ENCODE measurements at regions not wholly inside any gene's neighbourhood (a gene's known extent, or its start where the extent isn't known, plus 50 kb on each side); places are given as distances from the start of the nearest gene placed in this dataset.

DNA sequence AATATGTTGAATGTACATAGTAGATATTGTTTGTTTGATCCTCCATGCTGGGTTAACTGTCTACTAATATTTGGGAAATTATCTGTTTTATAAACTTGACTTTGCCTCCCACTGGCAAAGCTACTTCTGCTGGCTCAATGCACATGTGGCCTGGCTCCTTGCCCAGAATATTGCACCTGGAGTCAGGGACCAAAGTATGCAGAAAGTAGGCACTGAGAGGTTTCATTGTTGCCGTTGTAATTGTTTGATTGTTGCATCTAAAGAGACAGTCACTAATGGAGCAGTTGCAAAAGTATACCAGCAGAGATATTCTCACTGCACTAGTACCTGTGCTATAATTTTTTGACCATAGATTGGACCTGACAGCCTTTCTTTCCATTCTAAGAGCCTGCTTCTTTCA is 137.8 kb upstream of the CNTNAP2 start (continued):
- TF ChIP-seq, protein P1, sequence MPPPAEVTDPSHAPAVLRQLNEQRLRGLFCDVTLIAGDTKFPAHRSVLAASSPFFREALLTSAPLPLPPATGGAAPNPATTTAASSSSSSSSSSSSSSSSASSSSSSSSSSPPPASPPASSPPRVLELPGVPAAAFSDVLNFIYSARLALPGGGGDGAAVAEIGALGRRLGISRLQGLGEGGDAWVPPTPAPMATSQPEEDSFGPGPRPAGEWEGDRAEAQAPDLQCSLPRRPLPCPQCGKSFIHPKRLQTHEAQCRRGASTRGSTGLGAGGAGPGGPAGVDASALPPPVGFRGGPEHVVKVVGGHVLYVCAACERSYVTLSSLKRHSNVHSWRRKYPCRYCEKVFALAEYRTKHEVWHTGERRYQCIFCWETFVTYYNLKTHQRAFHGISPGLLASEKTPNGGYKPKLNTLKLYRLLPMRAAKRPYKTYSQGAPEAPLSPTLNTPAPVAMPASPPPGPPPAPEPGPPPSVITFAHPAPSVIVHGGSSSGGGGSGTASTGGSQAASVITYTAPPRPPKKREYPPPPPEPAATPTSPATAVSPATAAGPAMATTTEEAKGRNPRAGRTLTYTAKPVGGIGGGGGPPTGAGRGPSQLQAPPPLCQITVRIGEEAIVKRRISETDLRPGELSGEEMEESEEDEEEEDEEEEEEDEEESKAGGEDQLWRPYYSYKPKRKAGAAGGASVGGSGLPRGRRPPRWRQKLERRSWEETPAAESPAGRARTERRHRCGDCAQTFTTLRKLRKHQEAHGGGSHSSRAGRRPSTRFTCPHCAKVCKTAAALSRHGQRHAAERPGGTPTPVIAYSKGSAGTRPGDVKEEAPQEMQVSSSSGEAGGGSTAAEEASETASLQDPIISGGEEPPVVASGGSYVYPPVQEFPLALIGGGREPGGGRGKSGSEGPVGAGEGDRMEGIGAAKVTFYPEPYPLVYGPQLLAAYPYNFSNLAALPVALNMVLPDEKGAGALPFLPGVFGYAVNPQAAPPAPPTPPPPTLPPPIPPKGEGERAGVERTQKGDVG (CRISPR knock-in tag; IDR thresholded peaks at IDR 0.05), result no peak
- TF ChIP-seq, protein P2, sequence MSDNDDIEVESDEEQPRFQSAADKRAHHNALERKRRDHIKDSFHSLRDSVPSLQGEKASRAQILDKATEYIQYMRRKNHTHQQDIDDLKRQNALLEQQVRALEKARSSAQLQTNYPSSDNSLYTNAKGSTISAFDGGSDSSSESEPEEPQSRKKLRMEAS (IDR thresholded peaks at IDR 0.05; ENCODE audit: low read depth, low read length), result no peak
- TF ChIP-seq EZH2 (IDR thresholded peaks at IDR 0.05; ENCODE audit: borderline replicate concordance, control insufficient read depth, low read depth, low read length) (no peak), NFYA (IDR thresholded peaks at IDR 0.05; ENCODE audit: borderline replicate concordance, low read depth, low read length) (no peak), SIX5 (IDR thresholded peaks at IDR 0.05; ENCODE audit: low read depth, low read length, severe bottlenecking) (no peak), TARDBP (IDR thresholded peaks at IDR 0.05; ENCODE audit: borderline replicate concordance) (no peak), POLR2A (IDR thresholded peaks at IDR 0.05; ENCODE audit: low read depth, low read length) (no peak), ZBED1 (IDR thresholded peaks at IDR 0.05; ENCODE audit: borderline replicate concordance) (no peak), JUND (IDR thresholded peaks at IDR 0.05; ENCODE audit: low read depth, low read length) (no peak)
- TF ChIP-seq, protein P3, sequence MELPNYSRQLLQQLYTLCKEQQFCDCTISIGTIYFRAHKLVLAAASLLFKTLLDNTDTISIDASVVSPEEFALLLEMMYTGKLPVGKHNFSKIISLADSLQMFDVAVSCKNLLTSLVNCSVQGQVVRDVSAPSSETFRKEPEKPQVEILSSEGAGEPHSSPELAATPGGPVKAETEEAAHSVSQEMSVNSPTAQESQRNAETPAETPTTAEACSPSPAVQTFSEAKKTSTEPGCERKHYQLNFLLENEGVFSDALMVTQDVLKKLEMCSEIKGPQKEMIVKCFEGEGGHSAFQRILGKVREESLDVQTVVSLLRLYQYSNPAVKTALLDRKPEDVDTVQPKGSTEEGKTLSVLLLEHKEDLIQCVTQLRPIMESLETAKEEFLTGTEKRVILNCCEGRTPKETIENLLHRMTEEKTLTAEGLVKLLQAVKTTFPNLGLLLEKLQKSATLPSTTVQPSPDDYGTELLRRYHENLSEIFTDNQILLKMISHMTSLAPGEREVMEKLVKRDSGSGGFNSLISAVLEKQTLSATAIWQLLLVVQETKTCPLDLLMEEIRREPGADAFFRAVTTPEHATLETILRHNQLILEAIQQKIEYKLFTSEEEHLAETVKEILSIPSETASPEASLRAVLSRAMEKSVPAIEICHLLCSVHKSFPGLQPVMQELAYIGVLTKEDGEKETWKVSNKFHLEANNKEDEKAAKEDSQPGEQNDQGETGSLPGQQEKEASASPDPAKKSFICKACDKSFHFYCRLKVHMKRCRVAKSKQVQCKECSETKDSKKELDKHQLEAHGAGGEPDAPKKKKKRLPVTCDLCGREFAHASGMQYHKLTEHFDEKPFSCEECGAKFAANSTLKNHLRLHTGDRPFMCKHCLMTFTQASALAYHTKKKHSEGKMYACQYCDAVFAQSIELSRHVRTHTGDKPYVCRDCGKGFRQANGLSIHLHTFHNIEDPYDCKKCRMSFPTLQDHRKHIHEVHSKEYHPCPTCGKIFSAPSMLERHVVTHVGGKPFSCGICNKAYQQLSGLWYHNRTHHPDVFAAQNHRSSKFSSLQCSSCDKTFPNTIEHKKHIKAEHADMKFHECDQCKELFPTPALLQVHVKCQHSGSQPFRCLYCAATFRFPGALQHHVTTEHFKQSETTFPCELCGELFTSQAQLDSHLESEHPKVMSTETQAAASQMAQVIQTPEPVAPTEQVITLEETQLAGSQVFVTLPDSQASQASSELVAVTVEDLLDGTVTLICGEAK (IDR thresholded peaks at IDR 0.05; ENCODE audit: borderline replicate concordance), result no peak
